ENCODE measurements at regions not wholly inside any gene's neighbourhood (a gene's known extent, or its start where the extent isn't known, plus 50 kb on each side); places are given as distances from the start of the nearest gene placed in this dataset.

DNA sequence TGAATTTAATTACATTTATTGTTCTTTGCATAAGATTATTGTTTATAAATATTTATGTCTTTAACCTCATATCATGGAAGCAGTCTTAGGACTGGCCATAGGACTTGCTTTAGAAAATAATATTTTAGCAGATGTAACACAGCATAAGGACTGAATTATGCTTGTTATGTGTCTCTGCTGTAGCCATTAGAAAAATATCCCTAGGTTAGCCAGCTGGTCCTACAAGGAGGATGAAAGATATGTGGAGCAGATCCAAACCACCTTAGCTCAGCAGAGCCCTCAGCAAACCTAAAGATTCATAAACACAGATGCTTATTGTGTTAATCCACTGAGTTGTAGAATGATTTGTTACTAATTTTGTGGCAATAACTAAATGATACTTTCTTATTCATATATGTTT is 166.0 kb upstream of the COL1A2 start:
- ATAC-seq: no peak
- POLR2A ChIA-PET (ENCODE audit: unreplicated experiment): no interaction called here

DNA sequence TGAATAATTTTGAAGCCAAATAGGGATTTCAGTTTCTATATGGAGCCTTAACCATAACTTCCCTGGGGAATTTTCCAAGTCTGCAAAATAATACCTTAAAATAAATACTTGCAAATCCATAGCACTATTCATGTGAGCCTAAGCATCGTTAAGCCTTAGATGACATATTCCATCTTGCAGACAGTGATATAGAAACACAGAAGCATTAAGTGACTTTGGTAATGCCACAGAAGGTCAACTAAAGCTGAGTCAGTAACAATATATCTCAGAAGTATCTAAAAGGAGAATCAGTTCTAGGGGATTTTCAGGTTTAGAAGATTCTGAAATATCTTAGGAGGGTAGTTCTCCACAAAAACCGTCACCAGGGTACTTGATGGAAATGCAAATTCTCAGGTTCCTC is 163.4 kb upstream of the COL1A2 start:
- BruUV-seq (replicated peaks): no TSS peak
- no peak overlapping the region for H3K9ac ChIP-seq (ENCODE audit: low read length)
- no peaks in the 10 kb centered on the region for H3F3A ChIP-seq (ENCODE audit: low read length, unreplicated experiment)
- H3K27me3 ChIP-seq (ENCODE audit: low read length): no peaks in the 10 kb centered on the region
- intact Hi-C loops (cut with micrococcal nuclease): no loop called here
- no peak overlapping the region for H3K4me3 ChIP-seq (ENCODE audit: low read length)
- H3K27ac ChIP-seq (ENCODE audit: low read length): no peak overlapping the region
- H4K20me1 ChIP-seq (ENCODE audit: low read length): no peaks in the 10 kb centered on the region
- H3K4me2 ChIP-seq (ENCODE audit: low read length): no peak overlapping the region
- ChIA-PET CTCF (no interaction called here), POLR2A (ENCODE audit: unreplicated experiment) (no interaction called here)
- DNase-seq (no peak), ATAC-seq (no peak)
- H3K4me1 ChIP-seq (ENCODE audit: insufficient read depth, low read length): no peaks in the 10 kb centered on the region
- H3K79me2 ChIP-seq (ENCODE audit: low read length): no peaks in the 10 kb centered on the region
- no peaks in the 10 kb centered on the region for H3K9me2 ChIP-seq (replicated peaks; ENCODE audit: low read length)
- H3K36me3 ChIP-seq (ENCODE audit: low read depth, low read length): no peaks in the 10 kb centered on the region
- TF ChIP-seq, protein P1, sequence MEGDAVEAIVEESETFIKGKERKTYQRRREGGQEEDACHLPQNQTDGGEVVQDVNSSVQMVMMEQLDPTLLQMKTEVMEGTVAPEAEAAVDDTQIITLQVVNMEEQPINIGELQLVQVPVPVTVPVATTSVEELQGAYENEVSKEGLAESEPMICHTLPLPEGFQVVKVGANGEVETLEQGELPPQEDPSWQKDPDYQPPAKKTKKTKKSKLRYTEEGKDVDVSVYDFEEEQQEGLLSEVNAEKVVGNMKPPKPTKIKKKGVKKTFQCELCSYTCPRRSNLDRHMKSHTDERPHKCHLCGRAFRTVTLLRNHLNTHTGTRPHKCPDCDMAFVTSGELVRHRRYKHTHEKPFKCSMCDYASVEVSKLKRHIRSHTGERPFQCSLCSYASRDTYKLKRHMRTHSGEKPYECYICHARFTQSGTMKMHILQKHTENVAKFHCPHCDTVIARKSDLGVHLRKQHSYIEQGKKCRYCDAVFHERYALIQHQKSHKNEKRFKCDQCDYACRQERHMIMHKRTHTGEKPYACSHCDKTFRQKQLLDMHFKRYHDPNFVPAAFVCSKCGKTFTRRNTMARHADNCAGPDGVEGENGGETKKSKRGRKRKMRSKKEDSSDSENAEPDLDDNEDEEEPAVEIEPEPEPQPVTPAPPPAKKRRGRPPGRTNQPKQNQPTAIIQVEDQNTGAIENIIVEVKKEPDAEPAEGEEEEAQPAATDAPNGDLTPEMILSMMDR (conservative IDR thresholded peaks at IDR 0.05; ENCODE audit: low read depth, low read length): no peak
- TF ChIP-seq EZH2 (IDR thresholded peaks at IDR 0.05; ENCODE audit: low read length, unreplicated experiment) (no peak), EZH2phosphoT487 (IDR thresholded peaks at IDR 0.05; ENCODE audit: borderline replicate concordance, low read length) (no peak)
- H3K9me3 ChIP-seq (ENCODE audit: low read length): no peaks in the 10 kb centered on the region
- H2AFZ ChIP-seq (ENCODE audit: low read length): no peak overlapping the region

More for the DNA sequence above, 166.0 kb upstream of the COL1A2 start:
- BruUV-seq (replicated peaks): no TSS peak
- intact Hi-C loops (cut with micrococcal nuclease): no loop called here
- Histone ChIP-seq H3K36me3 (ENCODE audit: low read depth, low read length) (no peaks in the 10 kb centered on the region), H3K4me1 (ENCODE audit: insufficient read depth, low read length) (no peaks in the 10 kb centered on the region), H3K9me2 (replicated peaks; ENCODE audit: low read length) (no peaks in the 10 kb centered on the region), H3K4me2 (ENCODE audit: low read length) (no peak overlapping the region), H3K27ac (ENCODE audit: low read length) (no peak overlapping the region), H3F3A (ENCODE audit: low read length, unreplicated experiment) (no peaks in the 10 kb centered on the region), H2AFZ (ENCODE audit: low read length) (no peak overlapping the region), H4K20me1 (ENCODE audit: low read length) (no peaks in the 10 kb centered on the region), H3K4me3 (ENCODE audit: low read length) (no peak overlapping the region), H3K9me3 (ENCODE audit: low read length) (no peaks in the 10 kb centered on the region), H3K27me3 (ENCODE audit: low read length) (no peaks in the 10 kb centered on the region), H3K9ac (ENCODE audit: low read length) (no peak overlapping the region), H3K79me2 (ENCODE audit: low read length) (no peaks in the 10 kb centered on the region)
- DNase-seq: no peak
- CTCF ChIA-PET: no interaction called here
- TF ChIP-seq EZH2phosphoT487 (IDR thresholded peaks at IDR 0.05; ENCODE audit: borderline replicate concordance, low read length) (no peak), EZH2 (IDR thresholded peaks at IDR 0.05; ENCODE audit: low read length, unreplicated experiment) (no peak)
- TF ChIP-seq, protein P1 (conservative IDR thresholded peaks at IDR 0.05; ENCODE audit: low read depth, low read length): no peak

DNA sequence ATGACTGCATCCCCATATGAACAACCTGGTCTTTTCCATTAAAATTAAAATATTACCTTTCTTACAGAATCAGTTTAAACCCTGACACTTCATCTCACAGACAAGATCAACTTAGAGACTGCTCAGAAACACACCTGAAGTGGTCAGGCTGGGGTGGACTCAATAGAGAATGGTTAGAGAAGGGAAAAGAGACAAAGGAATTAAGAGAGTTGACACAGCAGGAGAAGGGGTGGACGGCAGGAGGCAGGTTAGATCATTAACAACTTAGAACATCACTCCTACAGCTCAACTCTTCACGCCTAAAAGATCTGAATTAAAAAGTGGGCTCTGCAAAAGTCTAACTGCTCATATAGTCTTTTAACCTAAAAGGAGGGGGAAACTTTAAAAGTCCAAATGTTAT is 157.7 kb upstream of the COL1A2 start:
- intact Hi-C loops (cut with micrococcal nuclease): no loop called here
- CTCF ChIA-PET: no interaction called here
- no peak for DNase-seq

More for the DNA sequence above, 157.7 kb upstream of the COL1A2 start:
- no peaks in the 10 kb centered on the region for H3F3A ChIP-seq (ENCODE audit: low read length, unreplicated experiment)
- no peaks in the 10 kb centered on the region for H3K36me3 ChIP-seq (ENCODE audit: low read depth, low read length)
- H3K79me2 ChIP-seq (ENCODE audit: low read length): no peaks in the 10 kb centered on the region
- H3K9me2 ChIP-seq (replicated peaks; ENCODE audit: low read length): no peaks in the 10 kb centered on the region
- no peak overlapping the region for H3K27ac ChIP-seq (ENCODE audit: low read length)
- TF ChIP-seq EZH2 (IDR thresholded peaks at IDR 0.05; ENCODE audit: low read length, unreplicated experiment): no peak
- TF ChIP-seq, protein P1 (conservative IDR thresholded peaks at IDR 0.05; ENCODE audit: low read depth, low read length): no peak
- no peak for TF ChIP-seq EZH2phosphoT487 (IDR thresholded peaks at IDR 0.05; ENCODE audit: borderline replicate concordance, low read length)
- H3K4me2 ChIP-seq (ENCODE audit: low read length): no peak overlapping the region
- H4K20me1 ChIP-seq (ENCODE audit: low read length): no peaks in the 10 kb centered on the region
- no peak overlapping the region for H3K9ac ChIP-seq (ENCODE audit: low read length)
- BruUV-seq (replicated peaks): no TSS peak
- POLR2A ChIA-PET (ENCODE audit: unreplicated experiment): interaction anchor here (0.5 to 0.6 kb wide), 2 partner anchors 305 to 436 kb away, joined by 4 read pairs; no protein-coding TSS in a partner anchor
- no peaks in the 10 kb centered on the region for H3K27me3 ChIP-seq (ENCODE audit: low read length)
- H3K4me1 ChIP-seq (ENCODE audit: insufficient read depth, low read length): no peaks in the 10 kb centered on the region
- H3K4me3 ChIP-seq (ENCODE audit: low read length): no peak overlapping the region
- no peak for ATAC-seq
- no peak overlapping the region for H2AFZ ChIP-seq (ENCODE audit: low read length)
- H3K9me3 ChIP-seq (ENCODE audit: low read length): no peaks in the 10 kb centered on the region
